ENCODE measurements at regions not wholly inside any gene's neighbourhood (a gene's known extent, or its start where the extent isn't known, plus 50 kb on each side); places are given as distances from the start of the nearest gene placed in this dataset.

DNA sequence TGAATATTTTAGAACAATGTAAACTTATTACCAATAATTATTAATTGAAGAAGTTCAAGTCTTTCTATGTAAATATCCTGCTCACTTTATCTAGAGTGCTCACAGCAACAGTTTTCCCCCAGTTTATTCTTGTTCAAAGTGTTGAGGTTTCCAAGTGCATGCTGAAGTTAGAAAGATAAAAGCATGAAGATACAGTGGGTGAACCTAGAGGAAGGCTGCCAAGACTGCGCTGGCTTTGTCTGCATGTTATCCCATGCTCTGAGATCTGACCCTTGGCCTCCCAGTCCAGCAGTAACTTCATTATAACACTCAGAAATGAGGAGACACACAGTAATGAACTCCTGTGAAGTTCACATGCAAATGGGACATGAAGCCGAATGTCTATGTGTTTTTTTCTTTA is 76.0 kb upstream of the PIP5K1B start:
- TF ChIP-seq, protein P1, sequence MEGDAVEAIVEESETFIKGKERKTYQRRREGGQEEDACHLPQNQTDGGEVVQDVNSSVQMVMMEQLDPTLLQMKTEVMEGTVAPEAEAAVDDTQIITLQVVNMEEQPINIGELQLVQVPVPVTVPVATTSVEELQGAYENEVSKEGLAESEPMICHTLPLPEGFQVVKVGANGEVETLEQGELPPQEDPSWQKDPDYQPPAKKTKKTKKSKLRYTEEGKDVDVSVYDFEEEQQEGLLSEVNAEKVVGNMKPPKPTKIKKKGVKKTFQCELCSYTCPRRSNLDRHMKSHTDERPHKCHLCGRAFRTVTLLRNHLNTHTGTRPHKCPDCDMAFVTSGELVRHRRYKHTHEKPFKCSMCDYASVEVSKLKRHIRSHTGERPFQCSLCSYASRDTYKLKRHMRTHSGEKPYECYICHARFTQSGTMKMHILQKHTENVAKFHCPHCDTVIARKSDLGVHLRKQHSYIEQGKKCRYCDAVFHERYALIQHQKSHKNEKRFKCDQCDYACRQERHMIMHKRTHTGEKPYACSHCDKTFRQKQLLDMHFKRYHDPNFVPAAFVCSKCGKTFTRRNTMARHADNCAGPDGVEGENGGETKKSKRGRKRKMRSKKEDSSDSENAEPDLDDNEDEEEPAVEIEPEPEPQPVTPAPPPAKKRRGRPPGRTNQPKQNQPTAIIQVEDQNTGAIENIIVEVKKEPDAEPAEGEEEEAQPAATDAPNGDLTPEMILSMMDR (IDR thresholded peaks at IDR 0.05) = no peak
- no peak for TF ChIP-seq POLR2A (IDR thresholded peaks at IDR 0.05)

Data from body of pancreas (tissue), 4 donors.